WERI-Rb-1 (cell line): ENCODE measurements at regions not wholly inside any gene's neighbourhood (a gene's known extent, or its start where the extent isn't known, plus 50 kb on each side); places are given as distances from the start of the nearest gene placed in this dataset.

Experiments used
- DNase-seq: peaks from one replicate; pipeline ENCODE4 v3.0.0-alpha.2; 2020
- H3K27ac ChIP-seq: fragments of 250-450 bp; sonication (Bioruptor Pico); 2 replicates; pipeline ENCODE4 v1.5.1; 2020; ENCODE audit warnings: mild to moderate bottlenecking, moderate library complexity
- H3K27me3 ChIP-seq: fragments of 250-450 bp; sonication (Bioruptor Pico); 2 replicates; pipeline ENCODE4 v1.5.1; 2021; ENCODE audit warnings: mild to moderate bottlenecking, low read depth, moderate library complexity; ENCODE audit not compliant: insufficient read depth, severe bottlenecking
- H3K36me3 ChIP-seq: fragments of 250-450 bp; sonication (Bioruptor Pico); 2 replicates; pipeline ENCODE4 v1.5.1; 2020; ENCODE audit warnings: mild to moderate bottlenecking, moderate library complexity
- H3K4me3 ChIP-seq: 2 replicates; pipeline ENCODE4 v1.5.1; 2011; ENCODE audit warnings: low read depth, mild to moderate bottlenecking, control low read depth, low read length
- H3K9me3 ChIP-seq: fragments of 250-450 bp; sonication (Bioruptor Pico); 2 replicates; pipeline ENCODE4 v1.5.1; 2021; ENCODE audit warnings: mild to moderate bottlenecking, moderate library complexity; ENCODE audit not compliant: severe bottlenecking
- TF ChIP-seq, protein P1 (sequence below): IDR thresholded peaks from 2 replicates; pipeline ENCODE4 v1.5.1; 2011; ENCODE audit warnings: low read depth, mild to moderate bottlenecking, control low read depth, inconsistent platforms, low read length

DNA sequence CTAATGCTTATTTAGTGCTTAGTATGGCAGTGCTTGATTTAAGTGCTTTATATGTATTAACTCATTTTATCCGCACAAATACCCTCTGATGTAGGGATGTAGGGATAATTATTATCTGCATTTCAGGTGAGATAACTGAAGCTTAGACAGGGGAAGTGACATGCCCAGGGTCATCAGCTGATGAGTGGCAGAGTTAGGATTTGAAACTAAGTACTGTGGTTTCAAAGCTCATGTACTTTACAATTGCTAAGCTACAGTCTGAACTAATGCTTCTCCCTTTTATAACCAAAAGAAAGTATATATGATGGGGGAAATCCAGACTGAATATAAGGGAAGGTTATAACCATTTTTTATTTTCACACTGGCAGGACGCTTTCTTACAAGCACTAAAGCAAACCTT, 229.6 kb upstream of the NAV3 start:
- Histone ChIP-seq H3K4me3 (no peak overlapping the region), H3K27me3 (no peaks in the 10 kb centered on the region), H3K36me3 (no peaks in the 10 kb centered on the region), H3K9me3 (no peaks in the 10 kb centered on the region), H3K27ac (no peak overlapping the region)
- TF ChIP-seq, protein P1, sequence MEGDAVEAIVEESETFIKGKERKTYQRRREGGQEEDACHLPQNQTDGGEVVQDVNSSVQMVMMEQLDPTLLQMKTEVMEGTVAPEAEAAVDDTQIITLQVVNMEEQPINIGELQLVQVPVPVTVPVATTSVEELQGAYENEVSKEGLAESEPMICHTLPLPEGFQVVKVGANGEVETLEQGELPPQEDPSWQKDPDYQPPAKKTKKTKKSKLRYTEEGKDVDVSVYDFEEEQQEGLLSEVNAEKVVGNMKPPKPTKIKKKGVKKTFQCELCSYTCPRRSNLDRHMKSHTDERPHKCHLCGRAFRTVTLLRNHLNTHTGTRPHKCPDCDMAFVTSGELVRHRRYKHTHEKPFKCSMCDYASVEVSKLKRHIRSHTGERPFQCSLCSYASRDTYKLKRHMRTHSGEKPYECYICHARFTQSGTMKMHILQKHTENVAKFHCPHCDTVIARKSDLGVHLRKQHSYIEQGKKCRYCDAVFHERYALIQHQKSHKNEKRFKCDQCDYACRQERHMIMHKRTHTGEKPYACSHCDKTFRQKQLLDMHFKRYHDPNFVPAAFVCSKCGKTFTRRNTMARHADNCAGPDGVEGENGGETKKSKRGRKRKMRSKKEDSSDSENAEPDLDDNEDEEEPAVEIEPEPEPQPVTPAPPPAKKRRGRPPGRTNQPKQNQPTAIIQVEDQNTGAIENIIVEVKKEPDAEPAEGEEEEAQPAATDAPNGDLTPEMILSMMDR, result no peak
- no peak for DNase-seq

DNA sequence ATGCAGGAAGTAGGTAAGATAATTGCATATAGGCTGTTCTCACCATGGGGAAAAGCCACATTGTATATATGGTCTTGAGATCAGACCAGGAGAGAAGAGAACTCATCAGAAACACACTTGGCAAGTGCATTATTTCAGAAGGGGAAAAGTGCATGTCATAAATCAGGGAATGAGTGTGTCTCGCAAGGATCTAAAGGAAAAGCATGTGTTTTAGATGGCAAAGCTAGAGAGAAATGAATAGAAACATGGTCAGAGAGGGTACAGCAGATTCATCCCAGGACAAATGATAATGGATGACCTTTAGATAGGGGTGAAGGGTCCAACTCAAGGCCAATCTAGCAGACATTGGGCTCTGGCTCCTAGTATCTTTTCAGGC, 230.2 kb upstream of the NAV3 start:
- Histone ChIP-seq H3K36me3 (no peaks in the 10 kb centered on the region), H3K27me3 (no peaks in the 10 kb centered on the region), H3K27ac (no peak overlapping the region), H3K4me3 (no peak overlapping the region), H3K9me3 (no peaks in the 10 kb centered on the region)
- TF ChIP-seq, protein P1, result no peak
- no peak for DNase-seq

DNA sequence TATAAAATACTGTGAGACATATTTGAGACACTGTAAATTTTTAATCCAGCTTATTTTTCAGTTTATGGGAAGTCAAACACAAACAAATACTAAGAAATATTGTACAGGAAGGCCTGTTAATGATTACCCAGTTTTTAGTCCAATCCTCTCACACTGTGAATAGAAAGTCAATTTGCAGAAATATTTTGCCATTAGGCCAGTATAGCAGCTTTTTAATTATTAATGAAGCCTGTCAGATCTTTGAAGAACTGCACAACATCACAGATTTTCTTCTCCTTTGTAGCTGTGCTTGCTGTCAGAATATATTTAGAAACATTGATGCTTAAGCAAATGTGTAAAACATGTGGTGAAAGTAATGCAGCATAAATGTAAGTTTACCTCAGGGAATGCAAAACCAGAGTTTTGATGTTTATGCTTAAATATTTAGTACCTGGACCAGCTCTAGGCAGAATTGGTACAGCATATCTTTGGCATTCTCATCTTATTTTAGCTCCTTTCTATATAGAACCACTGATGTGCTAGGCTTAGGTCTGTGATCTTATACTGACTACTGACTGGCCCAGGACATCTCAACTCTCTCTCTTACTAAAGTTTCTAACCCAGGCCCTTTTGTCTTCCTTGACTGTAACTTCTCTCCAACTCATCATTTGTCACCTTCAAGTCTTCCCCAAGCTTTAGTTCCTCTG, 230.8 kb upstream of the NAV3 start:
- H3K27me3 ChIP-seq, result no peaks in the 10 kb centered on the region
- no peaks in the 10 kb centered on the region for H3K36me3 ChIP-seq
- H3K9me3 ChIP-seq, result no peaks in the 10 kb centered on the region
- no peak overlapping the region for H3K27ac ChIP-seq
- TF ChIP-seq, protein P1, result no peak
- no peak overlapping the region for H3K4me3 ChIP-seq
- DNase-seq, result no peak

DNA sequence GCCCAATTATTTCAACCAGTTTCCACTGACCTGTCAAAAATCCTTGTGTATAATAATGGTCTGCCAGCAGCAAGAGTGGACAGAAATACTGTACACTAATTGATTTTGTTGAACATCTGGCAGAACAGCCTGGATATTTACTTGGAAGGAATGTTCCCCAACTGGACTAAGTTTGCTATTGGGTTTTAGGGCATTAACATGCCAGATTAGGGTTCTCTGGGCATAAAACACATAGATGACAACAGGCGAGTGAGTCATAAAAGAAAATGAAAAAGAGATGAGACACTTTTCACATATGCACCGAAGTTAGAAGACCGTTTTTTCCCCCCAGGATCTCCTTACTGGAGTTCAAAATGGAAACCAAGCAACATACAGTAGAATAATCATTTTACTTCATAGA, 236.3 kb upstream of the NAV3 start:
- H3K27ac ChIP-seq, result no peak overlapping the region
- no peak overlapping the region for H3K4me3 ChIP-seq
- H3K36me3 ChIP-seq, result no peaks in the 10 kb centered on the region
- TF ChIP-seq, protein P1, result no peak
- no peaks in the 10 kb centered on the region for H3K9me3 ChIP-seq
- DNase-seq, result no peak
- no peaks in the 10 kb centered on the region for H3K27me3 ChIP-seq

DNA sequence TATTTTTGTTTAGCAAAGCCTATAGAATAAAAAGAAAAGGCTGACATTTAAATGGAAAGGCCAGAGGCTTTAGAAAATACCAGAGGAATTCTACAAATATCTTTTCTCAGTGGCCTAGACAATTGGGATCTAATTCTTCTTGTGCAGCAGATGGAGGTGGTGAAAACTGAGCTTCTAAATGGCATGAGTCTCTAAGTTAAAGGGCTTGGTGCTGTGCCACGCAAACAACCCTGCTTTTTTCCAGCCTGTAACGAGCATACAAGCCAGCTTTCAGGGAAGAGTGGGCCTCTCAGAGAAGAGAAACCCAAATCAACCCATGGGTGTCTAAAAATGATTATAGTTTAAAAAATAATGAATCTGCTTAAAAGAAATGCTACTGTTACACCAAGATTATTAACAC, 237.9 kb upstream of the NAV3 start:
- Histone ChIP-seq H3K27ac (peak overlapping the region; percentile 83), H3K9me3 (no peaks in the 10 kb centered on the region), H3K4me3 (peak overlapping the region; percentile 42), H3K36me3 (no peaks in the 10 kb centered on the region), H3K27me3 (no peaks in the 10 kb centered on the region)
- TF ChIP-seq, protein P1, result no peak
- DNase-seq, result peak; percentile 11
